Ovary (tissue), 3 donors: ENCODE measurements at regions not wholly inside any gene's neighbourhood (a gene's known extent, or its start where the extent isn't known, plus 50 kb on each side); places are given as distances from the start of the nearest gene placed in this dataset.

ENCODE experiments used
- POLR2A ChIP-seq: fragments of 450-650 bp; IDR thresholded peaks from one replicate; pipeline ENCODE4 v1.6.1; 2017; ENCODE audit warnings: antibody characterized with exemption, mild to moderate bottlenecking, moderate library complexity
- TF ChIP-seq, protein P1 (sequence below), 3 donors: fragments of 450-650 bp in 2 of 3; fragments of 200-600 bp in 1 of 3; IDR thresholded peaks; one replicate each; pipeline versions ENCODE4 v1.5.1 to v1.8.0; 2016 to 2022; ENCODE audit warnings: antibody characterized with exemption in 3 of 3, mild to moderate bottlenecking in 1 of 3
- donor health status: DM: no; HTN: no; CAD: no.

- TF ChIP-seq POLR2A = no peak
- TF ChIP-seq, protein P1, sequence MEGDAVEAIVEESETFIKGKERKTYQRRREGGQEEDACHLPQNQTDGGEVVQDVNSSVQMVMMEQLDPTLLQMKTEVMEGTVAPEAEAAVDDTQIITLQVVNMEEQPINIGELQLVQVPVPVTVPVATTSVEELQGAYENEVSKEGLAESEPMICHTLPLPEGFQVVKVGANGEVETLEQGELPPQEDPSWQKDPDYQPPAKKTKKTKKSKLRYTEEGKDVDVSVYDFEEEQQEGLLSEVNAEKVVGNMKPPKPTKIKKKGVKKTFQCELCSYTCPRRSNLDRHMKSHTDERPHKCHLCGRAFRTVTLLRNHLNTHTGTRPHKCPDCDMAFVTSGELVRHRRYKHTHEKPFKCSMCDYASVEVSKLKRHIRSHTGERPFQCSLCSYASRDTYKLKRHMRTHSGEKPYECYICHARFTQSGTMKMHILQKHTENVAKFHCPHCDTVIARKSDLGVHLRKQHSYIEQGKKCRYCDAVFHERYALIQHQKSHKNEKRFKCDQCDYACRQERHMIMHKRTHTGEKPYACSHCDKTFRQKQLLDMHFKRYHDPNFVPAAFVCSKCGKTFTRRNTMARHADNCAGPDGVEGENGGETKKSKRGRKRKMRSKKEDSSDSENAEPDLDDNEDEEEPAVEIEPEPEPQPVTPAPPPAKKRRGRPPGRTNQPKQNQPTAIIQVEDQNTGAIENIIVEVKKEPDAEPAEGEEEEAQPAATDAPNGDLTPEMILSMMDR (IDR thresholded peaks at IDR 0.05) = no peak
These were observed 1417.6 kb upstream of the CDH2 start for GRCh38 chr18:29594493-29594892.
